Suprapubic skin (tissue), 4 donors: ENCODE measurements at regions not wholly inside any gene's neighbourhood (a gene's known extent, or its start where the extent isn't known, plus 50 kb on each side); places are given as distances from the start of the nearest gene placed in this dataset.

Experiments used
- POLR2A ChIP-seq, 2 donors: fragments of 450-650 bp; IDR thresholded peaks; one replicate each; pipeline ENCODE4 v1.6.1; 2017; ENCODE audit warnings: antibody characterized with exemption in 2 of 2, mild to moderate bottlenecking in 2 of 2, moderate library complexity in 2 of 2
- POLR2AphosphoS5 ChIP-seq, 3 donors: sonication (generic); formaldehyde crosslinking; IDR thresholded peaks; one replicate each; pipeline ENCODE4 v1.6.1; 2017; ENCODE audit warnings: antibody characterized with exemption in 3 of 3
- TF ChIP-seq, protein P1 (sequence below), 2 donors: fragments of 200-600 bp in 1 of 2; fragments of 450-650 bp in 1 of 2; sonication (generic) in 1 of 2; IDR thresholded peaks; one replicate each; pipeline ENCODE4 v1.5.1; 2016 to 2019; ENCODE audit warnings: antibody characterized with exemption in 2 of 2, mild to moderate bottlenecking in 1 of 2, moderate library complexity in 1 of 2

DNA sequence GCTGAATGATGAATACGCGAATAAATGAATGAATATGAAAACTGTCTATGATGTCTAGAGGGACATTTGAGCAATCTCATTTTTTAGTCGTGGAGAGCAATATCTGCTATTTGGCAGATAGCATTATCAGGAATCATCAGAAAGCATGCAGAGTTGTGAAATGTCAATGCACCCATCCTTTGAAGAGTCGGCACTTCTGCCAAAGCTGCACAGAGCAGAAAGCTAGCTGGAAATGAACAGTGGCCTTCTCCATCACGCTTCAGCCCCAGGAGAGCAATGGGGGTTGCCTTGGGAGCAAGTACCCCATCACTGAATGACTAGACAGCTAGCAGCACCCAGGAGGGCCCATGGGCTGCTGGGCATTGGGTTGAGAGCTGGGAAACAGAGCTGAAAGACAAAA lies 69.1 kb upstream of the PROK2 start:
- TF ChIP-seq POLR2A (IDR thresholded peaks at IDR 0.05) (no peak), POLR2AphosphoS5 (IDR thresholded peaks at IDR 0.05) (no peak)
- TF ChIP-seq, protein P1, sequence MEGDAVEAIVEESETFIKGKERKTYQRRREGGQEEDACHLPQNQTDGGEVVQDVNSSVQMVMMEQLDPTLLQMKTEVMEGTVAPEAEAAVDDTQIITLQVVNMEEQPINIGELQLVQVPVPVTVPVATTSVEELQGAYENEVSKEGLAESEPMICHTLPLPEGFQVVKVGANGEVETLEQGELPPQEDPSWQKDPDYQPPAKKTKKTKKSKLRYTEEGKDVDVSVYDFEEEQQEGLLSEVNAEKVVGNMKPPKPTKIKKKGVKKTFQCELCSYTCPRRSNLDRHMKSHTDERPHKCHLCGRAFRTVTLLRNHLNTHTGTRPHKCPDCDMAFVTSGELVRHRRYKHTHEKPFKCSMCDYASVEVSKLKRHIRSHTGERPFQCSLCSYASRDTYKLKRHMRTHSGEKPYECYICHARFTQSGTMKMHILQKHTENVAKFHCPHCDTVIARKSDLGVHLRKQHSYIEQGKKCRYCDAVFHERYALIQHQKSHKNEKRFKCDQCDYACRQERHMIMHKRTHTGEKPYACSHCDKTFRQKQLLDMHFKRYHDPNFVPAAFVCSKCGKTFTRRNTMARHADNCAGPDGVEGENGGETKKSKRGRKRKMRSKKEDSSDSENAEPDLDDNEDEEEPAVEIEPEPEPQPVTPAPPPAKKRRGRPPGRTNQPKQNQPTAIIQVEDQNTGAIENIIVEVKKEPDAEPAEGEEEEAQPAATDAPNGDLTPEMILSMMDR (IDR thresholded peaks at IDR 0.05), result no peak
